Keratinocyte (primary cell): ENCODE measurements at regions not wholly inside any gene's neighbourhood (a gene's known extent, or its start where the extent isn't known, plus 50 kb on each side); places are given as distances from the start of the nearest gene placed in this dataset.

Source experiments
- DNase-seq: peaks from one replicate; pipeline ENCODE4 v3.0.0-alpha.2; 2011; ENCODE audit warnings: low read depth, missing footprints, low spot score
- FAIRE-seq: peaks from 2 replicates; lab custom pipeline; 2011; peaks lifted over from hg19 to GRCh38; lab: Jason Lieb, UNC
- H2AFZ ChIP-seq: 2 replicates; pipeline ENCODE4 v1.6.0; 2012; ENCODE audit warnings: low read length, control low read depth, inconsistent platforms; ENCODE audit not compliant: control insufficient read depth
- H3K27ac ChIP-seq: 2 replicates; pipeline ENCODE4 v1.5.1; 2011; ENCODE audit warnings: low read length; ENCODE audit not compliant: control insufficient read depth, insufficient read depth
- H3K27me3 ChIP-seq: 3 replicates; pipeline ENCODE4 v1.6.0; 2011; ENCODE audit warnings: low read length; ENCODE audit not compliant: control insufficient read depth, insufficient read depth; ENCODE audit errors: extremely low read depth
- H3K36me3 ChIP-seq, 2 experiments: 2 replicates in 1 of 2; 3 replicates in 1 of 2; pipeline ENCODE4 v1.5.1; 2011; ENCODE audit warnings: low read length in 2 of 2, mild to moderate bottlenecking in 1 of 2; ENCODE audit not compliant: control insufficient read depth in 2 of 2, insufficient read depth in 2 of 2; ENCODE audit errors: extremely low read depth in 1 of 2
- H3K4me1 ChIP-seq: 3 replicates; pipeline ENCODE4 v1.5.1; 2011; ENCODE audit warnings: low read length; ENCODE audit not compliant: control insufficient read depth, insufficient read depth; ENCODE audit errors: extremely low read depth
- H3K4me2 ChIP-seq: 3 replicates; pipeline ENCODE4 v1.6.0; 2011; ENCODE audit warnings: low read depth, low read length; ENCODE audit not compliant: control insufficient read depth, insufficient read depth; ENCODE audit errors: extremely low read depth
- H3K4me3 ChIP-seq, 3 experiments: fragments of 200-600 bp in 1 of 3; sonication (generic) in 1 of 3; 2 replicates in 2 of 3; 3 replicates in 1 of 3; pipeline ENCODE4 v1.5.1; 2011 to 2016; ENCODE audit warnings: low read length in 3 of 3, mild to moderate bottlenecking in 3 of 3, control low read depth in 2 of 3, inconsistent platforms in 1 of 3, low read depth in 1 of 3, mixed read lengths in 1 of 3, mixed run types in 1 of 3, moderate library complexity in 1 of 3; ENCODE audit not compliant: control insufficient read depth in 2 of 3, insufficient read depth in 2 of 3; ENCODE audit errors: extremely low read depth in 1 of 3
- H3K79me2 ChIP-seq: 2 replicates; pipeline ENCODE4 v1.6.0; 2012; ENCODE audit warnings: low read length; ENCODE audit not compliant: control insufficient read depth, insufficient read depth
- H3K9ac ChIP-seq: 3 replicates; pipeline ENCODE4 v1.6.0; 2011; ENCODE audit warnings: low read length; ENCODE audit not compliant: control insufficient read depth, insufficient read depth; ENCODE audit errors: extremely low read depth
- H3K9me1 ChIP-seq: 3 replicates; pipeline ENCODE4 v1.6.0; 2011; ENCODE audit warnings: low read length; ENCODE audit not compliant: control insufficient read depth, insufficient read depth; ENCODE audit errors: extremely low read depth
- H3K9me3 ChIP-seq: 2 replicates; pipeline ENCODE4 v1.5.1; 2012; ENCODE audit warnings: low read depth, low read length; ENCODE audit not compliant: control insufficient read depth
- H4K20me1 ChIP-seq: 3 replicates; pipeline ENCODE4 v1.6.0; 2011; ENCODE audit warnings: low read length; ENCODE audit not compliant: control insufficient read depth, insufficient read depth; ENCODE audit errors: extremely low read depth
- CTCF ChIP-seq, 3 experiments: IDR thresholded peaks in 1 of 3; conservative IDR thresholded peaks in 1 of 3; optimal IDR thresholded peaks in 1 of 3; 2 replicates in 2 of 3; 3 replicates in 1 of 3; pipeline versions ENCODE3 to v1.5.1; 2011; ENCODE audit warnings: low read length in 3 of 3, mild to moderate bottlenecking in 3 of 3, moderate library complexity in 2 of 3, control low read depth in 1 of 3, inconsistent platforms in 1 of 3; ENCODE audit not compliant: insufficient read depth in 2 of 3; ENCODE audit errors: extremely low read depth in 1 of 3
- EZH2 ChIP-seq: IDR thresholded peaks from one replicate; pipeline ENCODE4 v1.6.1; 2012; ENCODE audit warnings: inconsistent platforms, mild to moderate bottlenecking, low read length, moderate library complexity
- dilution Hi-C: fragments of 300-500 bp; cut with MboI; formaldehyde crosslinking; loops from one replicate; pipeline ENCODE4 v1.7.0; 2020; ENCODE audit warnings: low sequenced_read_pairs; ENCODE audit not compliant: extremely low pct_ligation_motif_present

- dilution Hi-C loops: no loop called here
- no peaks in the 10 kb centered on the region for H3K36me3 ChIP-seq
- H3K4me2 ChIP-seq: no peak overlapping the region
- H3K27me3 ChIP-seq: peaks cover 3% of the 10 kb centered on the region
- no peak overlapping the region for H3K4me3 ChIP-seq
- FAIRE-seq (no peak), DNase-seq (no peak)
- H3K9me3 ChIP-seq: no peaks in the 10 kb centered on the region
- H3K27ac ChIP-seq: no peak overlapping the region
- TF ChIP-seq EZH2: no peak
- no peak for TF ChIP-seq CTCF (optimal IDR thresholded peaks at IDR 0.05 in 1 of 3, IDR thresholded peaks at IDR 0.05 in 1 of 3, conservative IDR thresholded peaks at IDR 0.05 in 1 of 3; ENCODE audit: extremely low read depth in 1 of 3, insufficient read depth in 2 of 3, low read length in 3 of 3)
- H2AFZ ChIP-seq: no peak overlapping the region
- no peaks in the 10 kb centered on the region for H3K4me1 ChIP-seq
- H3K9ac ChIP-seq: no peak overlapping the region
- H3K79me2 ChIP-seq: no peaks in the 10 kb centered on the region
- no peaks in the 10 kb centered on the region for H4K20me1 ChIP-seq
- no peaks in the 10 kb centered on the region for H3K9me1 ChIP-seq
Measured at GRCh38 chr2:118265873-118266455, 177.7 kb downstream of the INSIG2 start.

- Histone ChIP-seq H3K9me1 (no peaks in the 10 kb centered on the region), H3K36me3 (no peaks in the 10 kb centered on the region), H2AFZ (no peak overlapping the region), H3K9me3 (no peaks in the 10 kb centered on the region), H3K4me2 (no peak overlapping the region), H3K79me2 (no peaks in the 10 kb centered on the region), H3K27me3 (peaks cover 3% of the 10 kb centered on the region), H3K9ac (no peak overlapping the region), H4K20me1 (no peaks in the 10 kb centered on the region), H3K4me3 (no peak overlapping the region), H3K27ac (no peak overlapping the region), H3K4me1 (no peaks in the 10 kb centered on the region)
- no peak for FAIRE-seq
- no peak for TF ChIP-seq EZH2
- TF ChIP-seq CTCF (optimal IDR thresholded peaks at IDR 0.05 in 1 of 3, IDR thresholded peaks at IDR 0.05 in 1 of 3, conservative IDR thresholded peaks at IDR 0.05 in 1 of 3; ENCODE audit: extremely low read depth in 1 of 3, insufficient read depth in 2 of 3, low read length in 3 of 3): no peak
- DNase-seq: no peak
- dilution Hi-C loops: no loop called here
Measured at GRCh38 chr2:118264232-118264990, 176.1 kb downstream of the INSIG2 start.
